GM12875 (cell line): ENCODE measurements at regions not wholly inside any gene's neighbourhood (a gene's known extent, or its start where the extent isn't known, plus 50 kb on each side); places are given as distances from the start of the nearest gene placed in this dataset.
"Not testable (repeated sequence)": the region's sequence is repeated elsewhere in the genome, so short reads cannot be mapped to it uniquely, and the experiment has no call there.

Source experiments
- H3K4me3 ChIP-seq: one replicate; pipeline ENCODE4 v1.5.1; 2011; ENCODE audit warnings: low read depth, low read length, control low read depth
- TF ChIP-seq, protein P1 (sequence below): IDR thresholded peaks from 2 replicates; pipeline ENCODE4 v1.5.1; 2011; ENCODE audit warnings: low read depth, mild to moderate bottlenecking, control low read depth, inconsistent platforms, low read length, moderate library complexity, borderline replicate concordance; ENCODE audit not compliant: insufficient read depth

DNA sequence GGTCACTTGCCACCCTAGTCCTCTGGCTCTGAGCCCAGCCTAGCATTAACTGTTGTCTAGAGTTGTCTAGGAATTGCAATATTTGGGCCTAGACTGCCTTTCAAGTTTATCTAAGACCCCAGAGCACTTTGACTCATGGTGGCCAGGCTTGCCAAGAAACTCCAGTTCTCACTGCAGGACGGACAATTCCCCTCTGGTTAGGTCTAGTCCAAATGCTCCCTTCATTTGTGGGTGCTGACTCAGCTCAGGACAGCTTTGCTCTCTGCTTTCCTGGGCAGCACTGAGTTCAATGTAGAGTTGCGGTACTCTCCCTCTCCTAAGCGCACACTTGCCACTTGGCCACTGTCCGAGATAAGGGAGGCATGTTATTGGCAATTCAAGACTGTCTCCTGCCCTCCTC lies 619.4 kb downstream of the TLE1 start:
- TF ChIP-seq, protein P1, sequence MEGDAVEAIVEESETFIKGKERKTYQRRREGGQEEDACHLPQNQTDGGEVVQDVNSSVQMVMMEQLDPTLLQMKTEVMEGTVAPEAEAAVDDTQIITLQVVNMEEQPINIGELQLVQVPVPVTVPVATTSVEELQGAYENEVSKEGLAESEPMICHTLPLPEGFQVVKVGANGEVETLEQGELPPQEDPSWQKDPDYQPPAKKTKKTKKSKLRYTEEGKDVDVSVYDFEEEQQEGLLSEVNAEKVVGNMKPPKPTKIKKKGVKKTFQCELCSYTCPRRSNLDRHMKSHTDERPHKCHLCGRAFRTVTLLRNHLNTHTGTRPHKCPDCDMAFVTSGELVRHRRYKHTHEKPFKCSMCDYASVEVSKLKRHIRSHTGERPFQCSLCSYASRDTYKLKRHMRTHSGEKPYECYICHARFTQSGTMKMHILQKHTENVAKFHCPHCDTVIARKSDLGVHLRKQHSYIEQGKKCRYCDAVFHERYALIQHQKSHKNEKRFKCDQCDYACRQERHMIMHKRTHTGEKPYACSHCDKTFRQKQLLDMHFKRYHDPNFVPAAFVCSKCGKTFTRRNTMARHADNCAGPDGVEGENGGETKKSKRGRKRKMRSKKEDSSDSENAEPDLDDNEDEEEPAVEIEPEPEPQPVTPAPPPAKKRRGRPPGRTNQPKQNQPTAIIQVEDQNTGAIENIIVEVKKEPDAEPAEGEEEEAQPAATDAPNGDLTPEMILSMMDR, result no peak
- H3K4me3 ChIP-seq, result no peak overlapping the region

DNA sequence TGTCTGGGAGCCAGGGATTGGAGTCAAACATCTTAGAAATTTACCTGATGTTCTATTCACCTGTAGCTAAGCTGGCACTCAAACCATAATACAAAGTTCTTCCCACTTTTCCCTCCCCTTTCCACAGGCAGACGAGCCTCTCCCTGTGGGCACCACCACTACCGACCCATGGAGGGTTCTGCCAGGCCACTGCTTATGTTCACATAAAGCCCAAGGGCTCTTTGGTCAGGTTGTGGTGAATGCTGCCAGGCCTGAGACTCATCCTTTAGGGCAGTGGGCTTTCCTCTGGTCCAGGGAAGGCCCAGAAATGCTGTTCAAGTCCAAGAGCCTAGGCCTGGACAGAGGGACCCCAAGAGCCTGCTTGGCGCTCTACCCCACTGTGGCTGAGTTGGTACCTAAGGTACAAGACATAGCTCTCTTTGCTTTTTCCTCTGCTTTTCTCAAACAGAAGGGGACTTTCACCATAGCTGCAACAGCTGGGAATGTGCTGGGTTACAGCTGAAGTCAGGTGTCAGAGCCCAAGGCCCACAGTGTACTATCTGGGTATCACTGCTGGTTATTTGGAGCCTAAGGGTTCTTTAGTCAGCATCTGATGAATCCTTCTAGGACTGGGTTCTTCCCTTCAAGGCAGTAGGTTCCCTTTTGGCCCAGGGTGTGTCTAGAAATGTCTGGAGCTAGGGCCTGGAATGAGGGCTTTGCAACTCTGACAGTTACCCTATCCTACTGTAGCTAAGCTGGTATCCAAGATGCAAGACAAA lies 620.1 kb downstream of the TLE1 start:
- TF ChIP-seq, protein P1, result no peak
- no peak overlapping the region for H3K4me3 ChIP-seq

DNA sequence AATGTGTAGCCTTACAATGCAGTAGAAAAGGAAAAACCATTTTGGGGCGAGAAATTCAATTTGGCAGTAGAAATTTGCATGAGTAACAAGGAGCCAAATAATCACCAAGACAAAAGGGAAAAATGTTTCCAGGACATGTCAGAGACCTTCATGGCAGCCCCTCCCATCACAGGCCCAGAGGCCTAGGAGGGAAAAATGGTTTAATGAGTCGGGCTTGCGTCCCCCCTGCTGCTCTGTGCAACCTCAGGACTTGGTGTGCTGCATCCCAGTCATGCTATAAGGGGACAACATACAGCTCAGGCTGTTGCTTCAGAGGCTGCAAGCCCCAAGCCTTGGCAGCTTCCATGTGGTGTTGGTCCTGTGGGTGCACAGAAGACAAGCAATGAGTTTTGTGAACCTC lies 626.4 kb downstream of the TLE1 start:
- not testable (repeated sequence) for H3K4me3 ChIP-seq

DNA sequence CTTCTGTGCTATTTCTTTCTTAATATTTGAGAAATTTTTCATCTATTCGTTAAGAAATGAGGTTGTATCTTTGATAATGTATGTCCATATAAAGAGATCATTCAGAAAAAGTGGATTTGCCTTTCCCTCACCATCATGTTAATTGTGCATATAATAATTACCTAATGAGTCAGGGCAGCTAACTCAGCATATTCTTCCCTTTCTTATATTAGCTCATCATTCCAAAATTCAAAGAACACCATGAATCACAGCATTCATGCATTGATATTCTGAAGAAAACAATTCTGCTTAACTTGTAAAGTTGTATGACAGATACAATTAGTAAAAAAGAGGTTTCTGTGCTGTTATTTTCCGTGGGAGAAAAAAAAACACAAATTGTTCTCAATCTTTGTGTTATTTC lies 630.6 kb downstream of the TLE1 start:
- TF ChIP-seq, protein P1, result no peak
- no peak overlapping the region for H3K4me3 ChIP-seq

DNA sequence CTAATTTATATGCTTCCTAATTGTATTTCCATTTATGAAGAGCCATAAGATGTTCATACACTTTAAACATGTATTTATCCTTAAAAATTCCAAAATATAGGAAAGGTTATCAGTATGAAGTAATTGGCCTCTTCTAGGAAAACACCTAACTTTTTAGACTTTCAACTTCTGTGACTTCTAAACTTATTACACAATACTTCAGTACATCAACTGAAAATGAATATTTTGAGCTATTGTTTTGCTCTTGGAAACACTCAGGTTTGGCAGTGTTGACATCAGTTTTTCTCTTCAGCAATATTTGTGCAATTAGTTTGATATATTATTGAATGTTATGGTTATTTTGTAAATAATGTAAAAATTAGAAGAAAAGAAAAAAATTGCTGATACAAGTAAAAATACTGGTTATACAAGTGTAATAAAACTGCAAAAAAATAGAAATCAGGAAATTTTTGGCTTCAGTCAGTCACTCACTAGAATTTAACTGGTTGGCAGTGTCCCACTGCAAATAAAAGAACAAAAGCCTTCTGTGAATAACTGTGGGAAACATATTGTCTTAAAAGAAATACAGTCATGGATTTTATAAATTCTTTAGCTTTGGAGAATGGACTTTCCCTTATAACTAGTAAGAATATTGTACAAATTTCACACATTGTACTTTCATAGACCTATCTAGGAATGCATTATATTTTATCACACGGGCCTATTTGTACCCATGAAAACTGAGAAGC lies 635.9 kb downstream of the TLE1 start:
- TF ChIP-seq, protein P1, result no peak
- H3K4me3 ChIP-seq, result no peak overlapping the region

DNA sequence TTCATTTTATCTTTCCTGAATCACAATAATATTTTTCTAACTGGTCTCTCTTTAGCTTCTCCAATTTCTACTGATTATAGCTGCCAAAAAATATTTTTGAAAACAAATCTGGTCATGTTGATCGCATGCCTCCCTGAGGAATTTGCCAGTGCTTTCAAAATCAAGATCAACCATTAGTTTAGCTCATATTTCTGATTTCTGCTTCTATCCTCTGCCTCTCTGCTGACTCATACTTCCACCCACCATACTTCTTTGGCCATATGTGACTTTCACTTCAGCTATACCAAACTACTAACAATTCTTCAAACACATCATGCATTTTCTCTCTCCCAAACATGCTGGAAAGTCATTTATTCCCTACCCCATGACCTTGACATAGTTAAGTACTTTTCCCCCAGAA lies 636.5 kb downstream of the TLE1 start:
- H3K4me3 ChIP-seq, result no peak overlapping the region
- TF ChIP-seq, protein P1, result no peak

DNA sequence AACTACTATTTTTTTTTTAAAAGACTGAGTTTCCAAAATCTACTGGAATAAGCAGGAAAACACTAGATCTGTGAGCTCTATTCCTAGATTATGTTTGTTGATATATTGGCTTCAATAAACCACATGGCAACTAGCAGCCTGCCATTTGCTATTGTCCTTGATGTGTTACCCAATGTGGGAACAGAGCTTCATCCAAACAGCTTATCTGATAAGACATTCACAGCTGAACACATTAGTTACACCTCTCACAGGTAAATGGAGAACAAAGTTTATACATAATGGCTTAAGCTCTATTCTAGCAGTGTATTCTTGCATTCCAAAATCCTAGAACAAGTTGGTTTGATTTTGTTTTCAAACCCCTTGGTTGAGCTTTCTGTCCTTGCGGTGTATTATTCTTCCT lies 642.1 kb downstream of the TLE1 start:
- TF ChIP-seq, protein P1, result no peak
- H3K4me3 ChIP-seq, result no peak overlapping the region

DNA sequence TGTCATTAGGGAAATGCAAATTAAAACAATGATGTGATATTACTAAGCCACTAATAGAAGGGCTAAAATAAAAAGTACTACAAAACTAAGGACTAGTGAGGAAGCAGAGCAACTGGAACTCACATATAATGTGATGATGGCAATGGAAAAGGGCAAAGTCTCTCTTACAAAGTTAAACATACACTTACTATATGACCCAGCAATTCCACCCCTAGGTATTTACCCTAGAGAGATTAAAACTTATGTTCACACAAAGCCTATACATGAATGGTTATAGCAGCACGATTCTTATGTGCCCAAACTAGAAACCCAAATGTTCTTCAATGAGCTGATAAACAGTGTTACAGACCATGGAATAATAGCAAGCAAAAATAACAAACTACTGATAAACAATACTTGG lies 643.7 kb downstream of the TLE1 start:
- TF ChIP-seq, protein P1, result no peak

More for the DNA sequence above, 643.7 kb downstream of the TLE1 start:
- H3K4me3 ChIP-seq, result no peak overlapping the region
